ENCODE measurements at regions not wholly inside any gene's neighbourhood (a gene's known extent, or its start where the extent isn't known, plus 50 kb on each side); places are given as distances from the start of the nearest gene placed in this dataset.

GRCh38 chr1:212525479-212526110 lies 83.0 kb upstream of the ATF3 start:
- DNase-seq (ENCODE audit: low read depth in 2 of 3, low spot score in 2 of 3), result no peak

- no peak for DNase-seq (ENCODE audit: low read depth in 2 of 3, low spot score in 2 of 3)
These were observed 82.5 kb upstream of the ATF3 start for GRCh38 chr1:212526111-212526491.

- no peak for DNase-seq (ENCODE audit: low read depth in 2 of 3, low spot score in 2 of 3)
These were observed 80.1 kb upstream of the ATF3 start for GRCh38 chr1:212528501-212528900.

- no peak for DNase-seq (ENCODE audit: low read depth in 2 of 3, low spot score in 2 of 3)
These were observed 79.3 kb upstream of the ATF3 start for GRCh38 chr1:212529211-212529741.

- DNase-seq (ENCODE audit: low read depth in 2 of 3, low spot score in 2 of 3), result no peak
These were observed 77.3 kb upstream of the ATF3 start for GRCh38 chr1:212531267-212531666.

GRCh38 chr1:212531796-212532195 lies 76.8 kb upstream of the ATF3 start:
- DNase-seq (ENCODE audit: low read depth in 2 of 3, low spot score in 2 of 3), result no peak

GRCh38 chr1:212532469-212533147 lies 76.0 kb upstream of the ATF3 start:
- no peak for DNase-seq (ENCODE audit: low read depth in 2 of 3, low spot score in 2 of 3)

GRCh38 chr1:212533148-212533517 lies 75.4 kb upstream of the ATF3 start:
- no peak for DNase-seq (ENCODE audit: low read depth in 2 of 3, low spot score in 2 of 3)

GRCh38 chr1:212536586-212536985 lies 72.0 kb upstream of the ATF3 start:
- DNase-seq (ENCODE audit: low read depth in 2 of 3, low spot score in 2 of 3), result no peak

GRCh38 chr1:212537610-212538009 lies 71.0 kb upstream of the ATF3 start:
- no peak for DNase-seq (ENCODE audit: low read depth in 2 of 3, low spot score in 2 of 3)

- DNase-seq (ENCODE audit: low read depth in 2 of 3, low spot score in 2 of 3), result no peak
These were observed 68.7 kb upstream of the ATF3 start for GRCh38 chr1:212539737-212540430.

GRCh38 chr1:212542761-212543187 lies 65.8 kb upstream of the ATF3 start:
- DNase-seq (ENCODE audit: low read depth in 2 of 3, low spot score in 2 of 3), result no peak

GRCh38 chr1:212544110-212544509 lies 64.5 kb upstream of the ATF3 start:
- no peak for DNase-seq (ENCODE audit: low read depth in 2 of 3, low spot score in 2 of 3)

- no peak for DNase-seq (ENCODE audit: low read depth in 2 of 3, low spot score in 2 of 3)
These were observed 62.5 kb upstream of the ATF3 start for GRCh38 chr1:212545941-212546635.

GRCh38 chr1:212549503-212550017 lies 59.0 kb upstream of the ATF3 start:
- DNase-seq (ENCODE audit: low read depth in 2 of 3, low spot score in 2 of 3), result no peak

GRCh38 chr1:212551929-212552328 lies 56.6 kb upstream of the ATF3 start:
- DNase-seq (ENCODE audit: low read depth in 2 of 3, low spot score in 2 of 3), result no peak

GRCh38 chr1:212553676-212554075 lies 54.9 kb upstream of the ATF3 start:
- no peak for DNase-seq (ENCODE audit: low read depth in 2 of 3, low spot score in 2 of 3)

GRCh38 chr1:212554401-212554800 lies 54.2 kb upstream of the ATF3 start:
- DNase-seq (ENCODE audit: low read depth in 2 of 3, low spot score in 2 of 3), result no peak

- no peak for DNase-seq (ENCODE audit: low read depth in 2 of 3, low spot score in 2 of 3)
These were observed 53.1 kb upstream of the ATF3 start for GRCh38 chr1:212555426-212555825.

GRCh38 chr1:212556822-212557549 lies 51.6 kb upstream of the ATF3 start:
- no peak for DNase-seq (ENCODE audit: low read depth in 2 of 3, low spot score in 2 of 3)

Data from hematopoietic multipotent progenitor cell (in vitro differentiated cells).